ENCODE measurements at regions not wholly inside any gene's neighbourhood (a gene's known extent, or its start where the extent isn't known, plus 50 kb on each side); places are given as distances from the start of the nearest gene placed in this dataset.

- TF ChIP-seq TAF1 (IDR thresholded peaks at IDR 0.05; ENCODE audit: borderline replicate concordance, low read depth, low read length): no peak
- TF ChIP-seq RAD21 (IDR thresholded peaks at IDR 0.05; ENCODE audit: low read length): no peak
- TF ChIP-seq NFIC (IDR thresholded peaks at IDR 0.05; ENCODE audit: borderline replicate concordance): no peak
- no peak for TF ChIP-seq YY1 (IDR thresholded peaks at IDR 0.05; ENCODE audit: low read depth)
- no peak for TF ChIP-seq NRF1 (IDR thresholded peaks at IDR 0.05; ENCODE audit: low read depth, low read length)
- TF ChIP-seq MXI1 (IDR thresholded peaks at IDR 0.05; ENCODE audit: low read depth, low read length): no peak
Measured at GRCh38 chr1:95730986-95731385, 497.0 kb downstream of the RWDD3 start (continued).

GRCh38 chr1:95731466-95731865 is 497.5 kb downstream of the RWDD3 start:
- POLR2A ChIA-PET: no interaction called here
- no peaks in the 10 kb centered on the region; the same call in 1 of the 2 replicates for H3K9me3 ChIP-seq
- H3K27me3 ChIP-seq (ENCODE audit: insufficient read depth): no peaks in the 10 kb centered on the region
- H3F3A ChIP-seq (replicated peaks; ENCODE audit: insufficient read depth): no peaks in the 10 kb centered on the region
- H3K27ac ChIP-seq (ENCODE audit: low read depth in 2 of 2, low read length in 1 of 2): no peak overlapping the region
- no peaks in the 10 kb centered on the region for H3K9me2 ChIP-seq
- no peak overlapping the region for H2AFZ ChIP-seq (ENCODE audit: low read depth)
- TF ChIP-seq FOSL2 (IDR thresholded peaks at IDR 0.05; ENCODE audit: borderline replicate concordance, low read depth): no peak
- no peak for TF ChIP-seq EZH2phosphoT487 (IDR thresholded peaks at IDR 0.05; ENCODE audit: borderline replicate concordance, low read depth)
- TF ChIP-seq YY1 (IDR thresholded peaks at IDR 0.05; ENCODE audit: low read depth): no peak
- TF ChIP-seq IRF3 (IDR thresholded peaks at IDR 0.05; ENCODE audit: low read depth, low read length): no peak
- H3K4me3 ChIP-seq (ENCODE audit: low read depth in 2 of 2, low read length in 1 of 2): no peak overlapping the region
- CTCF ChIA-PET: interaction anchor here (2.1 kb wide), 1 partner anchor 19 kb away, joined by 5 read pairs; no protein-coding TSS in a partner anchor
- no peaks in the 10 kb centered on the region for H4K20me1 ChIP-seq (ENCODE audit: insufficient read depth)
- no peak overlapping the region for H3K9ac ChIP-seq
- H3K79me2 ChIP-seq (ENCODE audit: insufficient read depth): no peaks in the 10 kb centered on the region
- no peaks in the 10 kb centered on the region; a peak in 1 of 4 replicates for H3K4me1 ChIP-seq (ENCODE audit: control insufficient read depth in 1 of 2, insufficient read depth in 2 of 2, low read depth in 1 of 2, low read length in 1 of 2)
- DNase-seq: no peak
- no peak overlapping the region for H3K4me2 ChIP-seq
- no peaks in the 10 kb centered on the region for H3K36me3 ChIP-seq (replicated peaks in 1 of 2; ENCODE audit: control insufficient read depth in 1 of 2, insufficient read depth in 2 of 2, low read length in 1 of 2)

- CTCF ChIA-PET: interaction anchor here (1.3 to 2.1 kb wide), 3 partner anchors 10 to 21 kb away, joined by 3 to 5 read pairs (median 3); no protein-coding TSS in a partner anchor
- Histone ChIP-seq H3K27me3 (ENCODE audit: insufficient read depth) (no peaks in the 10 kb centered on the region), H3K36me3 (replicated peaks in 1 of 2; ENCODE audit: control insufficient read depth in 1 of 2, insufficient read depth in 2 of 2, low read length in 1 of 2) (no peaks in the 10 kb centered on the region), H3K9me3 (no peaks in the 10 kb centered on the region; the same call in 1 of the 2 replicates), H3K9me2 (no peaks in the 10 kb centered on the region), H3K9ac (no peak overlapping the region), H3K79me2 (ENCODE audit: insufficient read depth) (no peaks in the 10 kb centered on the region), H3K4me1 (ENCODE audit: control insufficient read depth in 1 of 2, insufficient read depth in 2 of 2, low read depth in 1 of 2, low read length in 1 of 2) (no peaks in the 10 kb centered on the region; a peak in 1 of 4 replicates), H3K4me2 (no peak overlapping the region), H3K4me3 (ENCODE audit: low read depth in 2 of 2, low read length in 1 of 2) (no peak overlapping the region), H3K27ac (ENCODE audit: low read depth in 2 of 2, low read length in 1 of 2) (no peak overlapping the region), H2AFZ (ENCODE audit: low read depth) (no peak overlapping the region), H3F3A (replicated peaks; ENCODE audit: insufficient read depth) (no peaks in the 10 kb centered on the region), H4K20me1 (ENCODE audit: insufficient read depth) (no peaks in the 10 kb centered on the region)
- no peak for DNase-seq
- 18% methylated on average over 1 of the region's 1 CpG for WGBS (ENCODE audit: low lambda C conversion rate)
- POLR2A ChIA-PET: no interaction called here
- TF ChIP-seq MXI1 (IDR thresholded peaks at IDR 0.05; ENCODE audit: low read depth, low read length) (no peak), CHD2 (IDR thresholded peaks at IDR 0.05; ENCODE audit: low read length, partially characterized antibody) (no peak), FOXJ3 (CRISPR knock-in tag; IDR thresholded peaks at IDR 0.05) (no peak), MAX (IDR thresholded peaks at IDR 0.05; ENCODE audit: low read depth) (no peak), YY1 (IDR thresholded peaks at IDR 0.05; ENCODE audit: low read depth) (no peak), TAF1 (IDR thresholded peaks at IDR 0.05; ENCODE audit: borderline replicate concordance, low read depth, low read length) (no peak)
Measured at GRCh38 chr1:95733031-95733430, 499.0 kb downstream of the RWDD3 start.

All from SK-N-SH (cell line).